HepG2 (cell line): ENCODE measurements at regions not wholly inside any gene's neighbourhood (a gene's known extent, or its start where the extent isn't known, plus 50 kb on each side); places are given as distances from the start of the nearest gene placed in this dataset.

ENCODE experiments used
- ARID3A ChIP-seq: IDR thresholded peaks from 2 replicates; pipeline ENCODE4 v1.6.1; 2012; ENCODE audit warnings: low read depth, low read length, improper control_type of control experiment
- IRF1 ChIP-seq: sonication (generic); formaldehyde crosslinking; IDR thresholded peaks from 2 replicates; pipeline ENCODE4 v1.4.0; 2020; ENCODE audit warnings: low read depth, mild to moderate bottlenecking, missing genetic modification reagents
- MYPOP ChIP-seq: sonication (generic); formaldehyde crosslinking; IDR thresholded peaks from 2 replicates; pipeline ENCODE4 v1.8.1; 2023; ENCODE audit warnings: mild to moderate bottlenecking, moderate library complexity, missing genetic modification reagents
- THAP9 ChIP-seq: sonication (generic); formaldehyde crosslinking; IDR thresholded peaks from 2 replicates; pipeline ENCODE4; 2020; ENCODE audit warnings: missing genetic modification reagents, mild to moderate bottlenecking, borderline replicate concordance
- ZBED4 ChIP-seq: sonication (generic); formaldehyde crosslinking; IDR thresholded peaks from 2 replicates; pipeline ENCODE4 v1.4.0; 2020; ENCODE audit warnings: missing genetic modification reagents, borderline replicate concordance
- ZNF136 ChIP-seq: sonication (generic); formaldehyde crosslinking; IDR thresholded peaks from 2 replicates; pipeline ENCODE4 v1.8.1; 2022; ENCODE audit warnings: low read depth, mild to moderate bottlenecking, moderate library complexity, missing genetic modification reagents
- ZNF296 ChIP-seq: sonication (generic); formaldehyde crosslinking; conservative IDR thresholded peaks from 2 replicates; pipeline ENCODE4 v1.5.0; 2020; ENCODE audit warnings: mild to moderate bottlenecking, missing genetic modification reagents
- ZNF326 ChIP-seq: sonication (generic); formaldehyde crosslinking; IDR thresholded peaks from 2 replicates; pipeline ENCODE4 v1.4.0; 2020; ENCODE audit warnings: missing genetic modification reagents, borderline replicate concordance
- ZNF337 ChIP-seq: sonication (generic); formaldehyde crosslinking; IDR thresholded peaks from 2 replicates; pipeline ENCODE4 v1.5.1; 2020; ENCODE audit warnings: missing genetic modification reagents, low read depth, mild to moderate bottlenecking, borderline replicate concordance
- ZNF670 ChIP-seq: sonication (generic); formaldehyde crosslinking; IDR thresholded peaks from 2 replicates; pipeline ENCODE4 v1.8.0; 2022; ENCODE audit warnings: mild to moderate bottlenecking, missing genetic modification reagents, borderline replicate concordance
- ZNF891 ChIP-seq: sonication (generic); formaldehyde crosslinking; IDR thresholded peaks from 2 replicates; pipeline ENCODE4 v1.5.0; 2020; ENCODE audit warnings: mild to moderate bottlenecking, missing genetic modification reagents
- TF ChIP-seq, protein P1 (sequence below): sonication (generic); formaldehyde crosslinking; IDR thresholded peaks from 2 replicates; pipeline ENCODE4 v1.4.0; 2020; ENCODE audit warnings: missing genetic modification reagents

- TF ChIP-seq, protein P1, sequence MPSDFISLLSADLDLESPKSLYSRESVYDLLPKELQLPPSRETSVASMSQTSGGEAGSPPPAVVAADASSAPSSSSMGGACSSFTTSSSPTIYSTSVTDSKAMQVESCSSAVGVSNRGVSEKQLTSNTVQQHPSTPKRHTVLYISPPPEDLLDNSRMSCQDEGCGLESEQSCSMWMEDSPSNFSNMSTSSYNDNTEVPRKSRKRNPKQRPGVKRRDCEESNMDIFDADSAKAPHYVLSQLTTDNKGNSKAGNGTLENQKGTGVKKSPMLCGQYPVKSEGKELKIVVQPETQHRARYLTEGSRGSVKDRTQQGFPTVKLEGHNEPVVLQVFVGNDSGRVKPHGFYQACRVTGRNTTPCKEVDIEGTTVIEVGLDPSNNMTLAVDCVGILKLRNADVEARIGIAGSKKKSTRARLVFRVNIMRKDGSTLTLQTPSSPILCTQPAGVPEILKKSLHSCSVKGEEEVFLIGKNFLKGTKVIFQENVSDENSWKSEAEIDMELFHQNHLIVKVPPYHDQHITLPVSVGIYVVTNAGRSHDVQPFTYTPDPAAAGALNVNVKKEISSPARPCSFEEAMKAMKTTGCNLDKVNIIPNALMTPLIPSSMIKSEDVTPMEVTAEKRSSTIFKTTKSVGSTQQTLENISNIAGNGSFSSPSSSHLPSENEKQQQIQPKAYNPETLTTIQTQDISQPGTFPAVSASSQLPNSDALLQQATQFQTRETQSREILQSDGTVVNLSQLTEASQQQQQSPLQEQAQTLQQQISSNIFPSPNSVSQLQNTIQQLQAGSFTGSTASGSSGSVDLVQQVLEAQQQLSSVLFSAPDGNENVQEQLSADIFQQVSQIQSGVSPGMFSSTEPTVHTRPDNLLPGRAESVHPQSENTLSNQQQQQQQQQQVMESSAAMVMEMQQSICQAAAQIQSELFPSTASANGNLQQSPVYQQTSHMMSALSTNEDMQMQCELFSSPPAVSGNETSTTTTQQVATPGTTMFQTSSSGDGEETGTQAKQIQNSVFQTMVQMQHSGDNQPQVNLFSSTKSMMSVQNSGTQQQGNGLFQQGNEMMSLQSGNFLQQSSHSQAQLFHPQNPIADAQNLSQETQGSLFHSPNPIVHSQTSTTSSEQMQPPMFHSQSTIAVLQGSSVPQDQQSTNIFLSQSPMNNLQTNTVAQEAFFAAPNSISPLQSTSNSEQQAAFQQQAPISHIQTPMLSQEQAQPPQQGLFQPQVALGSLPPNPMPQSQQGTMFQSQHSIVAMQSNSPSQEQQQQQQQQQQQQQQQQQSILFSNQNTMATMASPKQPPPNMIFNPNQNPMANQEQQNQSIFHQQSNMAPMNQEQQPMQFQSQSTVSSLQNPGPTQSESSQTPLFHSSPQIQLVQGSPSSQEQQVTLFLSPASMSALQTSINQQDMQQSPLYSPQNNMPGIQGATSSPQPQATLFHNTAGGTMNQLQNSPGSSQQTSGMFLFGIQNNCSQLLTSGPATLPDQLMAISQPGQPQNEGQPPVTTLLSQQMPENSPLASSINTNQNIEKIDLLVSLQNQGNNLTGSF (CRISPR knock-in tag), result no peak
- TF ChIP-seq ZNF296 (CRISPR knock-in tag) (no peak), ZBED4 (CRISPR knock-in tag) (peak; percentile 26; the same call in 1 of the 2 replicates), MYPOP (CRISPR knock-in tag) (no peak), ZNF337 (no peak), ARID3A (no peak), IRF1 (no peak), ZNF891 (CRISPR knock-in tag) (no peak), ZNF670 (no peak), ZNF326 (CRISPR knock-in tag) (no peak), THAP9 (CRISPR knock-in tag) (no peak), ZNF136 (CRISPR knock-in tag) (no peak)
Observed at GRCh38 chr2:106285237-106285829, 91.2 kb upstream of the UXS1 start (continued).
